Sigmoid colon (tissue), 6 donors: ENCODE measurements at regions not wholly inside any gene's neighbourhood (a gene's known extent, or its start where the extent isn't known, plus 50 kb on each side); places are given as distances from the start of the nearest gene placed in this dataset.

ENCODE experiments used
- DNase-seq: peaks from one replicate; pipeline ENCODE4 v3.0.0-alpha.2; 2019
- H3K27ac ChIP-seq, 4 donors: fragments of 200-600 bp; sonication (generic); one replicate each; pipeline ENCODE4 v1.5.1; 2016 to 2019; ENCODE audit warnings: mild to moderate bottlenecking in 1 of 4
- H3K27me3 ChIP-seq, 3 donors: fragments of 200-600 bp; sonication (generic); one replicate each; pipeline ENCODE4 v1.5.1; 2019; ENCODE audit warnings: mild to moderate bottlenecking in 1 of 3
- H3K36me3 ChIP-seq, 4 donors: fragments of 200-600 bp; sonication (generic); one replicate each; pipeline ENCODE4 v1.5.1; 2016 to 2019
- H3K4me1 ChIP-seq, 4 donors: fragments of 200-600 bp; sonication (generic); one replicate each; pipeline ENCODE4 v1.5.1; 2017 to 2019
- H3K4me3 ChIP-seq, 4 donors: fragments of 200-600 bp; sonication (generic); one replicate each; pipeline ENCODE4 v1.5.1; 2017 to 2019; ENCODE audit warnings: mild to moderate bottlenecking in 2 of 4, moderate library complexity in 1 of 4
- H3K9me3 ChIP-seq, 4 donors: fragments of 200-600 bp in 3 of 4; sonication (generic) in 3 of 4; one replicate each; pipeline versions ENCODE4 v1.5.1 to v1.6.1; 2013 to 2019
- EP300 ChIP-seq, 4 donors: sonication (generic); formaldehyde crosslinking; IDR thresholded peaks; one replicate each; pipeline ENCODE4 v1.6.1; 2017; ENCODE audit warnings: antibody characterized with exemption in 4 of 4
- POLR2A ChIP-seq, 2 donors: fragments of 450-650 bp; IDR thresholded peaks; one replicate each; pipeline ENCODE4 v1.6.1; 2016; ENCODE audit warnings: antibody characterized with exemption in 2 of 2, mild to moderate bottlenecking in 2 of 2, moderate library complexity in 2 of 2
- POLR2AphosphoS5 ChIP-seq, 4 donors: sonication (generic); formaldehyde crosslinking; IDR thresholded peaks; one replicate each; pipeline ENCODE4 v1.6.1; 2017; ENCODE audit warnings: antibody characterized with exemption in 4 of 4
- WGBS, 2 donors: extraction: QIAGEN DNeasy Blood & Tissue Kit; methylation state at CpG; one replicate each; pipeline ENCODE4 v1.1.7; 2013; 5-methylcytosine and 5-hydroxymethylcytosine counted together
- intact Hi-C: fragments of 100-400 bp; cut with DNase I; formaldehyde crosslinking; loops from one replicate; pipeline ENCODE4 v1.15.1; 2023
- TF ChIP-seq, protein P1 (sequence below), 4 experiments: fragments of 450-650 bp in 3 of 4; fragments of 200-600 bp in 1 of 4; IDR thresholded peaks; one replicate each; pipeline ENCODE4 v1.5.1; 2016 to 2019; ENCODE audit warnings: antibody characterized with exemption in 4 of 4, mild to moderate bottlenecking in 3 of 4, moderate library complexity in 2 of 4
- donor health status: healthy with polysubstance abuse.
- donor health status: healthy.

DNA sequence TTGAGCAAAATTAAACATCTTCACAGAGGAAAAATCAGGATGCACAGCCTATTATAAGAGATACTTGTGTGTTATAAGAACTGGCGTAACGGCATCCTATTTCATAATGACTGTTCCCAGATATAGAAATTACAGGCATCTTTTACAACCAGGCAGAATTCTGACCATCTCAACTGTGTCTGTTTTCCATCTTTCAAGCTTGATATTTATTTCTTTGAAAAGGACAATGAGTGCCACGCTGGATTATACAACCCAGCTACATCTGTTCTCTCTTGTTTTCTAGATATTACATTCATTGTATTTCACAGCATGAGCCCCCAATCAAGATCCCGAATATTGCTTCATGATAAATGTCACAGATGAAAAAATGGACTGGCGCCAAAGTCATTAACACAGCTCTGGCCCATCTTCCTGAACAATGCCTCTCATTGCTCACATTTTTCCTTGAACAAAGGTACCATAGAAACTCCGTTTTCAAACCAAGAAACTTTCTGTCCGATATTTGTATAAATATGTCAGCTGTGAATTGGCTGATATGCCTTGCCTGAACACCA lies 420.6 kb downstream of the TBL1XR1 start:
- H3K36me3 ChIP-seq: no peaks in the 10 kb centered on the region
- H3K27me3 ChIP-seq: no peaks in the 10 kb centered on the region
- DNase-seq: no peak
- H3K27ac ChIP-seq: peak overlapping the region in 3 of 4 donors; percentile 10 to 70 (median 58)
- peaks cover 0 to 32% (median 26%) of the 10 kb centered on the region in 4 donors for H3K4me1 ChIP-seq
- H3K9me3 ChIP-seq: peaks cover 0 to 5% (median 0%) of the 10 kb centered on the region in 4 donors
- whole genome bisulfite sequencing, 2 donors: 69 to 71% methylated on average over 7 of the region's 7 CpGs
- intact Hi-C loops: no loop called here
- H3K4me3 ChIP-seq: no peak overlapping the region
- TF ChIP-seq POLR2A (IDR thresholded peaks at IDR 0.05) (no peak), POLR2AphosphoS5 (IDR thresholded peaks at IDR 0.05) (peak in 3 of 4 donors; percentile 44 to 72 (median 62)), EP300 (IDR thresholded peaks at IDR 0.05) (no peak)

DNA sequence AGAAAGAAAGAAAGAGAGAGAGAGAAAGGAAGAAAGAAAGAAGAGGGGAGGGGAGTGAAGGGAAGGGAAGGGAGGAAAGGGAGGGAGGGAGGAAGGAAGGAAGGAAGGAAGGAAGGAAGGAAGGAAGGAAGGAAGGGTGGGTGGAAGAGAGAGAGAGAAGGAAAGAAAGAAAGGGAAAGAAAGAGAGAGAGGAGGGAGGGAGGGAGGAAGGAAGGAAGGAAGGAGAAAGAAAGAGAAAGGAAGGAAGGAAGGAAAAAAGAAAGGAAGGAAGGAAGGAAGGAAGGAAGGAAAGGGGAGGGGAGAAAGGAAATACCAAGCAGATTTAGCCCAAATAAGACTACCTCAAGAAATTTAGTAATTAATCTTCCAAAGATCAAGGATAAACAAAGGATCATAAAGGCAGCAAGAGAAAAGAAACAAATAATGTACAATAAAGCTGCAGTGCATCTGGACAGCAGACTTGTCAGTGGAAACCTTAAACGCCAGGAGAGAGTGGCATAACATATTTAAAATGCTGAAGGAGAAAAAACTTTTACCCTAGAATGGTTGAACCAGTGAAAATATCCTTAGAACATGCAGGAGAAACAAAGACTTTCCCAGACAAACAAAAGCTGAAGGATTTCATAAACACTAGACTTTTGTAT lies 427.6 kb downstream of the TBL1XR1 start:
- Histone ChIP-seq H3K27ac (no peak overlapping the region), H3K4me3 (no peak overlapping the region), H3K9me3 (peaks cover 0 to 4% (median 0%) of the 10 kb centered on the region in 4 donors), H3K4me1 (peaks cover 0 to 18% (median 7%) of the 10 kb centered on the region in 4 donors), H3K27me3 (no peaks in the 10 kb centered on the region), H3K36me3 (no peaks in the 10 kb centered on the region)
- no peak for DNase-seq
- no peak for TF ChIP-seq POLR2A (IDR thresholded peaks at IDR 0.05)
- TF ChIP-seq, protein P1, sequence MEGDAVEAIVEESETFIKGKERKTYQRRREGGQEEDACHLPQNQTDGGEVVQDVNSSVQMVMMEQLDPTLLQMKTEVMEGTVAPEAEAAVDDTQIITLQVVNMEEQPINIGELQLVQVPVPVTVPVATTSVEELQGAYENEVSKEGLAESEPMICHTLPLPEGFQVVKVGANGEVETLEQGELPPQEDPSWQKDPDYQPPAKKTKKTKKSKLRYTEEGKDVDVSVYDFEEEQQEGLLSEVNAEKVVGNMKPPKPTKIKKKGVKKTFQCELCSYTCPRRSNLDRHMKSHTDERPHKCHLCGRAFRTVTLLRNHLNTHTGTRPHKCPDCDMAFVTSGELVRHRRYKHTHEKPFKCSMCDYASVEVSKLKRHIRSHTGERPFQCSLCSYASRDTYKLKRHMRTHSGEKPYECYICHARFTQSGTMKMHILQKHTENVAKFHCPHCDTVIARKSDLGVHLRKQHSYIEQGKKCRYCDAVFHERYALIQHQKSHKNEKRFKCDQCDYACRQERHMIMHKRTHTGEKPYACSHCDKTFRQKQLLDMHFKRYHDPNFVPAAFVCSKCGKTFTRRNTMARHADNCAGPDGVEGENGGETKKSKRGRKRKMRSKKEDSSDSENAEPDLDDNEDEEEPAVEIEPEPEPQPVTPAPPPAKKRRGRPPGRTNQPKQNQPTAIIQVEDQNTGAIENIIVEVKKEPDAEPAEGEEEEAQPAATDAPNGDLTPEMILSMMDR (IDR thresholded peaks at IDR 0.05): no peak
- no peak for TF ChIP-seq POLR2AphosphoS5 (IDR thresholded peaks at IDR 0.05)
- TF ChIP-seq EP300 (IDR thresholded peaks at IDR 0.05): no peak
- intact Hi-C loops: no loop called here
- WGBS, 2 donors: 40 to 61% methylated on average over 1 of the region's 1 CpG

- 62 to 72% methylated on average over 2 of the region's 2 CpGs for WGBS, 2 donors
- Histone ChIP-seq H3K27ac (peak overlapping the region in 2 of 4 donors; percentile 31 to 56), H3K9me3 (no peaks in the 10 kb centered on the region), H3K36me3 (no peaks in the 10 kb centered on the region), H3K27me3 (no peaks in the 10 kb centered on the region), H3K4me1 (peaks cover 0 to 18% (median 7%) of the 10 kb centered on the region in 4 donors), H3K4me3 (no peak overlapping the region)
- DNase-seq: peak; percentile 72
- intact Hi-C loops: no loop called here
- TF ChIP-seq POLR2AphosphoS5 (IDR thresholded peaks at IDR 0.05) (no peak), EP300 (IDR thresholded peaks at IDR 0.05) (no peak), POLR2A (IDR thresholded peaks at IDR 0.05) (no peak)
- TF ChIP-seq, protein P1 (IDR thresholded peaks at IDR 0.05): no peak
Observed at GRCh38 chr3:176767385-176767784, 429.9 kb downstream of the TBL1XR1 start.

DNA sequence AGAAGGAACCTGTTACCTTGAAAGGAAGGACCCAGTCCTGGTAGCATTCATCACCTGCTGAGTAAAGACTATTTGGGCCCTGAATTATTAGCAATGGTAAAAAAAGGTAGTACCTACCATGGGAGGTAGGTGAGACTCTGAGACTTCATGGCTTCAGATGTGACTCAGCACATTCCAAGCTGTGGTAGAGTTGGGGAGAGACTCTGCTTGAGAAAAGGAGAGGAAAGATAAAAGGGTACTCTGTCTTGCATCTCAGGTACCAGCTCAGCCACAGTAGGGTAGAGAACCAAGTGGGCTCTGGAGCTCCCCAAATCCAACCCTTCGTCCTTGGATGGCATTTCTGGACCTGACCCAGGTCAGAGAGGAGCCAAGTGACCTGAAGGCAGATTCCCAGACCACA lies 430.4 kb downstream of the TBL1XR1 start:
- Histone ChIP-seq H3K36me3 (no peaks in the 10 kb centered on the region), H3K9me3 (no peaks in the 10 kb centered on the region), H3K4me1 (peaks cover 0 to 18% (median 7%) of the 10 kb centered on the region in 4 donors), H3K4me3 (no peak overlapping the region), H3K27me3 (no peaks in the 10 kb centered on the region), H3K27ac (peak overlapping the region in 2 of 4 donors; percentile 31 to 56)
- TF ChIP-seq, protein P1 (IDR thresholded peaks at IDR 0.05): no peak
- TF ChIP-seq POLR2AphosphoS5 (IDR thresholded peaks at IDR 0.05) (no peak), POLR2A (IDR thresholded peaks at IDR 0.05) (no peak), EP300 (IDR thresholded peaks at IDR 0.05) (no peak)
- 65 to 74% methylated on average over 1 of the region's 1 CpG for WGBS, 2 donors
- intact Hi-C loops: no loop called here
- DNase-seq: no peak

- no peaks in the 10 kb centered on the region for H3K9me3 ChIP-seq
- no peak overlapping the region for H3K4me3 ChIP-seq
- no peaks in the 10 kb centered on the region for H3K27me3 ChIP-seq
- intact Hi-C loops: no loop called here
- no peak overlapping the region for H3K27ac ChIP-seq
- WGBS, 2 donors: 91 to 93% methylated on average over 3 of the region's 3 CpGs
- peaks cover 0 to 18% (median 7%) of the 10 kb centered on the region in 4 donors for H3K4me1 ChIP-seq
- no peak for DNase-seq
- H3K36me3 ChIP-seq: no peaks in the 10 kb centered on the region
- TF ChIP-seq POLR2AphosphoS5 (IDR thresholded peaks at IDR 0.05): no peak
- no peak for TF ChIP-seq POLR2A (IDR thresholded peaks at IDR 0.05)
- no peak for TF ChIP-seq EP300 (IDR thresholded peaks at IDR 0.05)
- TF ChIP-seq, protein P1 (IDR thresholded peaks at IDR 0.05): no peak
Observed at GRCh38 chr3:176765382-176765900, 431.8 kb downstream of the TBL1XR1 start.
